ENCODE measurements at regions not wholly inside any gene's neighbourhood (a gene's known extent, or its start where the extent isn't known, plus 50 kb on each side); places are given as distances from the start of the nearest gene placed in this dataset.

- DNase-seq (ENCODE audit: low read depth in 2 of 2), result no peak
Observed at GRCh38 chr6:97813889-97814567, 531.0 kb upstream of the MMS22L start.

GRCh38 chr6:97815301-97815812 is 532.3 kb upstream of the MMS22L start:
- no peak for DNase-seq (ENCODE audit: low read depth in 2 of 2)

- no peak for DNase-seq (ENCODE audit: low read depth in 2 of 2)
Observed at GRCh38 chr6:97816526-97816925, 533.5 kb upstream of the MMS22L start.

GRCh38 chr6:97819710-97820109 is 536.7 kb upstream of the MMS22L start:
- no peak for DNase-seq (ENCODE audit: low read depth in 2 of 2)

- DNase-seq (ENCODE audit: low read depth in 2 of 2), result no peak
Observed at GRCh38 chr6:97820400-97820799, 537.4 kb upstream of the MMS22L start.

- no peak for DNase-seq (ENCODE audit: low read depth in 2 of 2)
Observed at GRCh38 chr6:97822632-97823031, 539.6 kb upstream of the MMS22L start.

- no peak for DNase-seq (ENCODE audit: low read depth in 2 of 2)
Observed at GRCh38 chr6:97841763-97842162, 558.7 kb upstream of the MMS22L start.

GRCh38 chr6:97842521-97842920 is 559.5 kb upstream of the MMS22L start:
- no peak for DNase-seq (ENCODE audit: low read depth in 2 of 2)

- no peak for DNase-seq (ENCODE audit: low read depth in 2 of 2)
Observed at GRCh38 chr6:97849390-97849789, 566.4 kb upstream of the MMS22L start.

- no peak for DNase-seq (ENCODE audit: low read depth in 2 of 2)
Observed at GRCh38 chr6:97850458-97851212, 567.6 kb upstream of the MMS22L start.

GRCh38 chr6:97863697-97864096 is 580.7 kb upstream of the MMS22L start:
- no peak for DNase-seq (ENCODE audit: low read depth in 2 of 2)

GRCh38 chr6:97864366-97864765 is 581.4 kb upstream of the MMS22L start:
- DNase-seq (ENCODE audit: low read depth in 2 of 2), result no peak

- no peak for DNase-seq (ENCODE audit: low read depth in 2 of 2)
Observed at GRCh38 chr6:97864826-97865225, 581.8 kb upstream of the MMS22L start.

GRCh38 chr6:97865612-97866011 is 582.6 kb upstream of the MMS22L start:
- no peak for DNase-seq (ENCODE audit: low read depth in 2 of 2)

- DNase-seq (ENCODE audit: low read depth in 2 of 2), result no peak
Observed at GRCh38 chr6:97866616-97867015, 583.6 kb upstream of the MMS22L start.

- DNase-seq (ENCODE audit: low read depth in 2 of 2), result no peak
Observed at GRCh38 chr6:97867177-97867576, 584.2 kb upstream of the MMS22L start.

GRCh38 chr6:97870273-97870672 is 587.3 kb upstream of the MMS22L start:
- DNase-seq (ENCODE audit: low read depth in 2 of 2), result no peak

- no peak for DNase-seq (ENCODE audit: low read depth in 2 of 2)
Observed at GRCh38 chr6:97876711-97877110, 593.7 kb upstream of the MMS22L start.

GRCh38 chr6:97882755-97883154 is 599.7 kb upstream of the MMS22L start:
- no peak for DNase-seq (ENCODE audit: low read depth in 2 of 2)

- DNase-seq (ENCODE audit: low read depth in 2 of 2), result no peak
Observed at GRCh38 chr6:97885325-97885724, 602.3 kb upstream of the MMS22L start.

- no peak for DNase-seq (ENCODE audit: low read depth in 2 of 2)
Observed at GRCh38 chr6:97885828-97886227, 602.8 kb upstream of the MMS22L start.

GRCh38 chr6:97901531-97901930 is 618.5 kb upstream of the MMS22L start:
- DNase-seq (ENCODE audit: low read depth in 2 of 2), result no peak

- no peak for DNase-seq (ENCODE audit: low read depth in 2 of 2)
Observed at GRCh38 chr6:97909380-97909779, 626.4 kb upstream of the MMS22L start.

Data from stimulated activated CD4-positive, alpha-beta T cell treated with anti-CD3 and anti-CD28 coated beads, Interleukin-15, amount 100 ng/mL, for 48 hours (primary cell).